C4-2B (cell line): ENCODE measurements at regions not wholly inside any gene's neighbourhood (a gene's known extent, or its start where the extent isn't known, plus 50 kb on each side); places are given as distances from the start of the nearest gene placed in this dataset.

Experiments
- CTCF ChIP-seq: fragments of 450-650 bp; conservative IDR thresholded peaks from 2 replicates; pipeline ENCODE4 v1.5.1; 2017; ENCODE audit warnings: mild to moderate bottlenecking
- ZFX ChIP-seq: fragments of 450-650 bp; IDR thresholded peaks from 2 replicates; pipeline ENCODE4 v1.6.1; 2017

GRCh38 chr3:189076449-189076848 is 95.3 kb upstream of the TPRG1 start:
- no peak for TF ChIP-seq CTCF
- no peak for TF ChIP-seq ZFX
